ENCODE measurements at regions not wholly inside any gene's neighbourhood (a gene's known extent, or its start where the extent isn't known, plus 50 kb on each side); places are given as distances from the start of the nearest gene placed in this dataset.

- Histone ChIP-seq H3K27ac (no peak overlapping the region), H3K4me3 (no peak overlapping the region)
These were observed 137.7 kb downstream of the CD8B2 start for GRCh38 chr2:106624787-106625380.

- H3K27ac ChIP-seq: no peak overlapping the region
- no peak overlapping the region for H3K4me3 ChIP-seq
These were observed 141.2 kb downstream of the CD8B2 start for GRCh38 chr2:106628377-106628776.

DNA sequence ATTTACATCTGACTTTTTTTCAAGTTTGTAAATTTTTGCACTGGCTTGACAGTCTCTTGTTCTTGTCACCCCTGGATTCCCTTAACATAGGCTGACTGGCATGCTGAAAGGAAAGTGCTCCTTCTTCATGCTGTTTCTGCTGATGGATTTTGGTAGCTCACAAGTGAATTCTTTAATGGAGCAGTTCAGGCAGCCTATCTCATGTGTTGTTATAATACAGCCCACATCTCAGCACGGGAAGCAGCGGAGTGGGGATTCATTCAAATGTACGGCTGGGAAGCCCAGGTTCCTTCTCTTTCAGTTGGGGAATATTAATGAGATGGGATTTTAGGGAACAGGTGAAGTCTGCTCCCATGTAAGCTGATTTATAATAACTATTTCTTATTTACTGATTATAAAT is 142.8 kb downstream of the CD8B2 start:
- Histone ChIP-seq H3K27ac (no peak overlapping the region), H3K4me3 (no peak overlapping the region)

DNA sequence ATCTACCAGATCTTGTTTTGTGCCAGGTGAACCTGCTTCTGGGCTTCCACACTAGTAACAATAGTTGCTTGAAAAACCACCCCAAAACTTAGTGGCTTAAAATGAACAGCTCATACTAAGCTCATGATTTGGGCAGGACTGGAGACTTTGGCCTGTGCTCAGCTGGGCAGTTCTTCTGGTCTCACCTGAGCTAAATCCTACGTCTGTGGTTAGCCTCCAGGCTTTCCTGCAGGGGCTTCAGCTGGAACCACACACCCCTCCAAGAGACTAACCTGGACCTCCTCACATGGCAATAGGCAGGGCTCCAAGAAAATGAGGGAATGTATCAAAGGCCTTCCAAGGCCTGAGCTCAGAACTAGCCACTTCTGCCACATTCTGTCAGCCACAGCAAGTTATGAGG is 144.1 kb downstream of the CD8B2 start:
- Histone ChIP-seq H3K27ac (no peak overlapping the region), H3K4me3 (no peak overlapping the region)

DNA sequence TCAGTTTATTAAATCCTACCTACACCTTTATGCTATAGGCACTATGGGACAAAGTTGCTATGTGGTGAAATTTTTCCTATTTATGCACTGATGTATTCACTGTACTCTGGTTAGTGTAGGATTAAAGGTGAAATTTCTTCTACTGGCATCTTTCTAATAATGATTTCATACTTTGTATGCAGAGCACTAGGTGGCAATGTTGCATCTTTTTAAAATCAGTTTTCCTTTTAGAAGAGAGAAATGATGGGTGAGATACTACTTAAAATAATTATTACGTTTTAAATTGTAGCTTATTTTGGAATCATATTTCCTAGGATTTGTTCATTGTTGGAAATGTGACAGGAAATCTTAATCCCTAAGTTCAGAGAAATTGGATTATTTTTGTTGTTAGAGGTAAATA is 150.9 kb downstream of the CD8B2 start:
- H3K27ac ChIP-seq: no peak overlapping the region
- no peak overlapping the region for H3K4me3 ChIP-seq

DNA sequence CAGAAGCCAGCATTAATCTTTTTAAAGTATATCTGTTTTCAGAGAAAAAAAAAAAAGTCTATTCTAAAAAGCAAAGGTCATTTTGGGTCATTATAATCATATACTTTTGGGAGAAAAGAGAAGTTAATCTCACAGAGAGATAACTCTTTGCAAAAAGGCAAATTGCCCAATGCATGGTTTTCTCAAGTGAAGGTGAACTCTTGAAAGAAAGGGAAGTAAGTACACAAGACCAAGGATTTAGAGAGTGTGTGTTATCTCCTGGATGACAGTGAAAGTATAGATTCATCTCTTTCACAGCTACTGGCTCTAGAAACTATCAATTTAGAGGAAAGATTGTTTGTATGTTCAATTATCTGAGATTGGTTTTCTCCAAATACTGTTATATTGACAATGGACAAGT is 151.4 kb downstream of the CD8B2 start:
- Histone ChIP-seq H3K4me3 (no peak overlapping the region), H3K27ac (no peak overlapping the region)

- Histone ChIP-seq H3K4me3 (no peak overlapping the region), H3K27ac (no peak overlapping the region)
These were observed 155.5 kb downstream of the CD8B2 start for GRCh38 chr2:106642679-106643078.

GRCh38 chr2:106644623-106645022 is 157.5 kb downstream of the CD8B2 start:
- Histone ChIP-seq H3K4me3 (no peak overlapping the region), H3K27ac (no peak overlapping the region)

DNA sequence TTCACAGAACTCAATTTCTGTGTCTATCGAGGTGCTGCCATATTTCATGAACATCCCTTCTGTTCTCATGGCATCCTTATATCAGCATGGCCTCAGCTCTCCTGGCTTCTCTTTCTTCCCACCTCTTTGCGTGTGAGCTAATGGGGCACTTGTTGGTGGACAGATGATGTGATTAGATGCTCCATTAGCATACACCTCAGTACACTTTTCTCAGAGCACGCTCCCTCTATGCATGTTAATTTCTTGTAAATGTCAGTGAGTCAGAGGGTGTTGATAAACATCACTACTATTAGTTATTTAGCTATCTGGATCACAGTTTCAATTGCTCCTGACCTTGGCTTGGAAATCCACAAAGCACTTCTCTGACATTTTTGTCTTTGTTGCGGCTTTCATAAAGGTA is 159.4 kb downstream of the CD8B2 start:
- Histone ChIP-seq H3K4me3 (no peak overlapping the region), H3K27ac (no peak overlapping the region)

DNA sequence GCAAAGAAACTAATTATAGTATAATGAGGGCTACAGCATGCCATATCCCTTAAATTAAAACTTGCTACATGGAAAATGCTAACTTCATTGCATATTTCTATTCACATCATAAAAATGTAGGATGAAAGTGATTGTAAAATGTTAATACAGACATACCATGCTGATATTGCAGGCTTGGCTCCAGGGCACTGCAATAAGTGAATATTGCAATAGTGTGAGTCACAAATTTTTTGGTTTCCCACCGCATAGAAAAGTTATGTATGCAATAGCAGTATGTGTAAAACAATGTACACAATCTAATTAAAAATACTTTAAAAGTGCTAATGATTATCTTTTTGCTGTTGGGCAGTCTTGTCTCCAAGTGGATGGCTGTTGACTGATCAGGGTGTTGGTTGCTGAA is 162.1 kb downstream of the CD8B2 start:
- Histone ChIP-seq H3K27ac (no peak overlapping the region), H3K4me3 (no peak overlapping the region)

DNA sequence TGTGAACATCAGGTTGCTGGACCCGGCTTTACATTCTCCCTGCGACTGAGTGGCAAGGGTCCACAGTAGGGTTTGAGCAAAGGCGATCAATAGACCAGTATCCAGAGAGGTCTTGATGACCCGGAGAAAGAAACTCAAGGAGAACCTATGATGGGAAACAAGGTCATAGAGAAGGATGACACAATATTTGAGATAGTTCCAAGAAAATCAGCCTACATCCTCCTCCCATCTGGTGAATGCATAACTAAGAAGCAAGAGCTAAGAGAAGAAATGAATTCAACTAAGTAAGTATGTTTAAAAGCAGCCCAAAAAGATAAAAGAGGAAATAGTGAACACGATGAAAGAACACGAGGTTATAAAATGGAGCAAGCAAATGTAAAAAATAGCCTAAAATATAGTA is 166.3 kb downstream of the CD8B2 start:
- no peak overlapping the region for H3K4me3 ChIP-seq
- no peak overlapping the region for H3K27ac ChIP-seq

- Histone ChIP-seq H3K4me3 (no peak overlapping the region), H3K27ac (no peak overlapping the region)
These were observed 171.5 kb downstream of the CD8B2 start for GRCh38 chr2:106658616-106659015.

GRCh38 chr2:106664669-106665068 is 177.5 kb downstream of the CD8B2 start:
- H3K4me3 ChIP-seq: no peak overlapping the region
- H3K27ac ChIP-seq: no peak overlapping the region

DNA sequence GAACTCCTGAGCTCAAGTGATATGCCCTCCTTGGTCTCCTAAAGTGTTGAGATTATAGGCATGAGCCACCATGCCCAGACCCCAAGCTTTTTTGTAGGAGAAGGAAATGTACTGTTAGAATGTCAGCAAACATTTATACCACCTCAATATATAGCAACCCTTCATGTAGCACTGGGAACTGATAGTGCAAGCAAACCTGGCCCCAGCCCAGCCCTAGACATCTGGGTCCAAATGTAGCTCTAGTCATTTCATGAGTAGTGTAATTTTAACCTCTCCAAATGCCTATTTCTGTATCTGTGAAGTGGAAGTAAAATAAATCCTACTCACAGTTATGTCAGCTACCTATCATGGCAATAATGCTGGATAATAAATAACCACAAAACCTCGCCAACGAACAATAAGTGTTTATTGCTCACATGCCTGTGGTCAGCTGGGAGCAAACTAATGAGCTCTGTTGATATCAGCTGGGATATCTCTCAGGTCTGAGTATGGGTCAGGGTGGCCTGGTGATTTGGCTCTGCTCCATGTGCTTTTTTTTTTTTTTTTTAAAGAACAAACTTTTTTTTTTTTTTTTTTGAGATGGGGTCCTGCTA is 180.4 kb downstream of the CD8B2 start:
- Histone ChIP-seq H3K4me3 (no peak overlapping the region), H3K27ac (no peak overlapping the region)

DNA sequence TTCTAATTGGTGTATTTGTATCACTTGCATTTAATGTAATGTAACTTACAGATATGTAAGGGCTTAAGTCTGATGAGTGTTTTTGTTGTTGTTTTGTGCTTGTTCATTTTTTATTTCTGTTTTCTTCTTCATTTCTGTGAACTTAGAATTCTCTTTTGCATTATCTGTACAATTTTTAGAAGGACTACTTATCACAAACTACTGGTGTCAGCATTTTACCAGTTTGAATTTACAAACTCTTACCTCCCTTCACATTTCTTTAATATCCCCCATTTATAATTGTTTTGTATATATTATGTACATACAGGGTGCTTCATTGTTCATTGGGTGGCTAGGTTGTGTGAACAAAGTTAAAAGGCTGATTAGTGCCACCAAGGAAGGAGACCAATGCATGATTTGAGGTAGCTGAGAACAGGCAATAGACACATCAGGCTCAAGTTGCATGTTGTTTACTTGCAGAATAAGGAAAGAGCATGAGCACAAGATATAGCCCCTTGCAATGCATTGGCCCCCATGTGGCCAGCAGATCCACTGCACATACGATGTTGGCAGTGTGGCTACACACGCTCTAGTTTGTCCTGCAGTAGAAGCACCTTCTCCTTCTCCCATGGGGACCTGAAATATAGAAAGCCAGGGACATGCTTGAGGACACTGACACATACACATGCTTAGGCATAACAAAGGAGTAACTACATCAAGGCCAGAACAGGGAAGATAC is 198.2 kb downstream of the CD8B2 start:
- Histone ChIP-seq H3K27ac (no peak overlapping the region), H3K4me3 (no peak overlapping the region)

GRCh38 chr2:106686814-106687213 is 199.2 kb downstream of the ST6GAL2 start:
- Histone ChIP-seq H3K4me3 (no peak overlapping the region), H3K27ac (no peak overlapping the region)

- Histone ChIP-seq H3K27ac (no peak overlapping the region), H3K4me3 (no peak overlapping the region)
These were observed 190.9 kb downstream of the ST6GAL2 start for GRCh38 chr2:106694964-106695470.

GRCh38 chr2:106695919-106696318 is 190.0 kb downstream of the ST6GAL2 start:
- no peak overlapping the region for H3K27ac ChIP-seq
- H3K4me3 ChIP-seq: no peak overlapping the region

- Histone ChIP-seq H3K27ac (no peak overlapping the region), H3K4me3 (no peak overlapping the region)
These were observed 185.4 kb downstream of the ST6GAL2 start for GRCh38 chr2:106700616-106701015.

DNA sequence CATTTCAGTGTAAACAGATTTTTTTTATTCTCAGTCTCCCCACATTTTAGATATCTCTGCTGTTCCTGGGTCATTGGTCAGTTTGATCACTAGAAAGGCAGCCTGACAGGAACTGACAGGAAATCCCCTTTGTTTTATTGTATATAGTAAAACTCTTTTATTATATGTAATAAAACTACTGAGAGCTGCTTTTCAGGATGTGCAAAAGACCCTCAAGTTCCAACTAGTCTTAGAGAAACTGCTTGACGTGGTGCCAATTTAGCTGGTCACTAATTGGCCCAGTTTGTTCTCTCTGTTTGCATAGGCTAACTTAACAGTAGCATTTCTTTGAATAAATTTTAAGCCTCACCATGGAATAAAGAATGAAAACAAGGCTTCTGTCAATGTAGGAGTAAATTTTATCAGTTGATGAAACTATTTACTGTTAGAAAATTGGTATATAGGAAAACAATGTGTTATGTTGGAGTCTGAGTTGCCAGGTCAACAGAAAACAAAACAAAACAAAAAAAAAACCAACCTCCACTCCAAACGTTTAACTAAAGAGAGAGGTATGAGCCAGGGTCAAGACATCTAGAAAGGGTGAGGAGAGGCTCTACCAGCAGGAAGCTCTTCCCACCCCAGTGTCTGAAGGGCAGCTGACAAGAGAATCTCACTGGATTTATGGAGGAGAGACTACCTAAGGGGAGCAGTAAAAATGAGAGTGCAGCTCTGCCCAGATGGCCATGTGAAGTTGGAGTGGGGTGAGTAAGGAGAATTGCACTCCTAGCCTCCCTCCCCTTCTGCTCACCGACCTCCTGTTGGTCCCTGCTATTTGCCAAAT is 184.6 kb downstream of the ST6GAL2 start:
- H3K4me3 ChIP-seq: no peak overlapping the region
- H3K27ac ChIP-seq: no peak overlapping the region

- H3K4me3 ChIP-seq: no peak overlapping the region
- no peak overlapping the region for H3K27ac ChIP-seq
These were observed 182.8 kb downstream of the ST6GAL2 start for GRCh38 chr2:106703161-106703560.

Data from skin epidermis (tissue), 12 donors.